Chondrocyte (in vitro differentiated cells): ENCODE measurements at regions not wholly inside any gene's neighbourhood (a gene's known extent, or its start where the extent isn't known, plus 50 kb on each side); places are given as distances from the start of the nearest gene placed in this dataset.

ENCODE experiments used
- DNase-seq: peaks from one replicate; pipeline ENCODE4 v3.0.0; 2021; ENCODE audit warnings: mixed read lengths, low spot score
- H3K27ac Mint-ChIP-seq: one replicate; pipeline ENCODE4 v1.8.0; 2021; ENCODE audit warnings: mild to moderate bottlenecking, moderate library complexity, mixed read lengths; ENCODE audit not compliant: unreplicated experiment
- H3K27me3 Mint-ChIP-seq: 2 replicates; pipeline ENCODE4 v1.8.0; 2021; ENCODE audit warnings: low read depth, mixed read lengths
- H3K36me3 Mint-ChIP-seq: 2 replicates; pipeline ENCODE4 v1.8.0; 2021; ENCODE audit warnings: low read depth, mixed read lengths
- H3K4me1 Mint-ChIP-seq: 2 replicates; pipeline ENCODE4 v1.8.0; 2021; ENCODE audit warnings: low read depth, mild to moderate bottlenecking, mixed read lengths
- H3K4me3 Mint-ChIP-seq: one replicate; pipeline ENCODE4 v1.8.0; 2021; ENCODE audit warnings: mild to moderate bottlenecking, moderate library complexity, mixed read lengths; ENCODE audit not compliant: unreplicated experiment
- H3K9me3 Mint-ChIP-seq: 2 replicates; pipeline ENCODE4 v1.8.0; 2021; ENCODE audit warnings: low read depth, mixed read lengths
- TF ChIP-seq, protein P1 (sequence below): fragments of 200-600 bp; sonication (generic); IDR thresholded peaks from 2 replicates; pipeline ENCODE4 v1.5.0; 2021; ENCODE audit warnings: antibody characterized with exemption, mild to moderate bottlenecking, moderate library complexity

DNA sequence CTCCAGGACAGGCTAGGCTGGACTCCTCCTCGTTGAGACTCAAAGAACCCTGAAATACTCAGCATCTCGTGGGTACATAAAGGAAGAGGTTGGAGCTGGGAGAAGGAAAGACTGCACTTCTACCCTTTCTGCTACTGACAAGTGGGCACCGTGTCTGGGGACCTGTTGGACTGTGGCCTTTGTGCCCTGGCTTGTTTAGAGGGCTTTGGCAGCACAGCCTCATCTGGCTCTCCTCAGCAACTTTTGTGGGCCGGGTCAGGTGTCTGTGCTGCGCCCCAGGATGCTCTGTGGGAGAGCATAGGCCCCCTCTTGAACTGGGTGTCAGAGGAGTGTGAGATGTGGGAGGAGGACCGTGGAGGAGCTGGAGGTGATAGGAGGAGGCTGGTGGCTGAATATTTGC is 142.4 kb downstream of the FCRL5 start:
- H3K36me3 Mint-ChIP-seq, result no peaks in the 10 kb centered on the region
- TF ChIP-seq, protein P1, sequence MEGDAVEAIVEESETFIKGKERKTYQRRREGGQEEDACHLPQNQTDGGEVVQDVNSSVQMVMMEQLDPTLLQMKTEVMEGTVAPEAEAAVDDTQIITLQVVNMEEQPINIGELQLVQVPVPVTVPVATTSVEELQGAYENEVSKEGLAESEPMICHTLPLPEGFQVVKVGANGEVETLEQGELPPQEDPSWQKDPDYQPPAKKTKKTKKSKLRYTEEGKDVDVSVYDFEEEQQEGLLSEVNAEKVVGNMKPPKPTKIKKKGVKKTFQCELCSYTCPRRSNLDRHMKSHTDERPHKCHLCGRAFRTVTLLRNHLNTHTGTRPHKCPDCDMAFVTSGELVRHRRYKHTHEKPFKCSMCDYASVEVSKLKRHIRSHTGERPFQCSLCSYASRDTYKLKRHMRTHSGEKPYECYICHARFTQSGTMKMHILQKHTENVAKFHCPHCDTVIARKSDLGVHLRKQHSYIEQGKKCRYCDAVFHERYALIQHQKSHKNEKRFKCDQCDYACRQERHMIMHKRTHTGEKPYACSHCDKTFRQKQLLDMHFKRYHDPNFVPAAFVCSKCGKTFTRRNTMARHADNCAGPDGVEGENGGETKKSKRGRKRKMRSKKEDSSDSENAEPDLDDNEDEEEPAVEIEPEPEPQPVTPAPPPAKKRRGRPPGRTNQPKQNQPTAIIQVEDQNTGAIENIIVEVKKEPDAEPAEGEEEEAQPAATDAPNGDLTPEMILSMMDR, result no peak
- H3K4me3 Mint-ChIP-seq, result no peak overlapping the region
- H3K9me3 Mint-ChIP-seq, result no peaks in the 10 kb centered on the region
- DNase-seq, result no peak
- H3K27me3 Mint-ChIP-seq, result peaks cover 8% of the 10 kb centered on the region
- H3K4me1 Mint-ChIP-seq, result no peaks in the 10 kb centered on the region
- H3K27ac Mint-ChIP-seq, result no peak overlapping the region

DNA sequence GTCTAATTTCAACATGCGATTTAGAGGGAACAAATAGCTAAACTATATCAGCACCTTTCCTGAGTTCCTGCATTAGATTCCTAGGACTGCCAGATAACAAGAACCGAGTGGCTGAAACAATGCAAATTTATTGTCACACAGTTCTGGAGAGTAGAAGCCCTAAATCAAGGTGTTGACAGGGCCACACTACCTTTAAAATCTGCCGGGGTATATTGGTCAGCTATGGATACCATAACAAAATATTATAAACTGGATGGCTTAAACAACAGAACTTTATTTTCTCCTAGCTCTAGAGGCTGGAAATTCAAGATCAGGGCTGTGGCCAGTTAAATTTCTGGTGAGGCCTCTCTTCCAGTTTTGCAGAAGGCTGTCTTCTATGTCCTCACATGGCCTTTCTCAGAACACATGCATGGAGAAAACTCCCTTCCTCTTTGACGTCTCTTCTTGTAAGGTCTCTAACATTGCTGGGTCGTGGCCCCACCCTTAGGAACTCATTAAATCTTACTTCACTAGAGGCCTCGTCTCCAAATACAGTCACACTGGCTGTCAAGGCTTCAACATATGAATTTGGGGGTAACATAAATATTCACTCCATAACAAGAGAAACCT is 144.3 kb downstream of the FCRL5 start:
- H3K4me3 Mint-ChIP-seq, result no peak overlapping the region
- no peaks in the 10 kb centered on the region for H3K9me3 Mint-ChIP-seq
- H3K27ac Mint-ChIP-seq, result no peak overlapping the region
- no peak for DNase-seq
- peaks cover 7% of the 10 kb centered on the region for H3K27me3 Mint-ChIP-seq
- H3K4me1 Mint-ChIP-seq, result no peaks in the 10 kb centered on the region
- no peaks in the 10 kb centered on the region for H3K36me3 Mint-ChIP-seq
- TF ChIP-seq, protein P1, result no peak

DNA sequence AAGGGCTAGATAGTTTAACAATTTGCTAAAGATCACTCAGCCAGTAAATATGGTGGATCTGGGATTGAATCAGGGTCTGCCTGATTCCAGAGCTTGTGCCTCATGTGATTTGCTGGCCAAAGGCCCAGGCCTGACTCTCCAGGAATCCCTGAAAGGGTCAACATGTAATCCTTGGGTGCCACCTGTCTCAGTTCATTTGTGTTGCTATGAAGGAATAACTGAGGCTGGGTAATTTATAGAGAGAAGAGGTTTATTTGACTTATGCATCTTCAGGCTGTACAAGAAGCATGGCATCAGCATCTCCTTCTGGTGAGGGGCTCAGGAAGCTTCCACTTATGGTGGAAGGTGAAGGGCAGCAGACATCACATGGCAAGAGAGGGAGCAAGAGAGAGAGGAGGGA is 144.9 kb downstream of the FCRL5 start:
- H3K27me3 Mint-ChIP-seq, result peaks cover 7% of the 10 kb centered on the region
- no peaks in the 10 kb centered on the region for H3K36me3 Mint-ChIP-seq
- no peaks in the 10 kb centered on the region for H3K4me1 Mint-ChIP-seq
- no peak for DNase-seq
- TF ChIP-seq, protein P1, result no peak
- H3K4me3 Mint-ChIP-seq, result no peak overlapping the region
- no peak overlapping the region for H3K27ac Mint-ChIP-seq
- H3K9me3 Mint-ChIP-seq, result no peaks in the 10 kb centered on the region

DNA sequence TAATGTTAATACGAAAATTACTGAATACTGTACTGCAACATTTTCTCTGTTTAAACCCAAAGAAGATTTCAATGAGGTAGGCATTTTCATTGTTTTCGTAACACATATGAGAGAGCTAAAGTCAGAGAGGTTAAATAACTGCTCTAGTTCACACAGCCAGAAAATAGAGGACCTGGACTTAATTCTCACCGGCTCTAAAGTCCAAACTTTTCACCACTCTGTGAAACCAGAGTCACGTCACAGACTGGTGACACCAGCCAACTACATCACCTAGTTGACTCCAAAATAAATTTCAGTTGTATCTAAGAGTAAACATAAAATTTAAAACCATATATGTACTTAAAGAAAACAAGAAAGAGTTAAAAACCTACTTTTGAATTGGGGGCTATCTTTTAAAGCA is 146.7 kb downstream of the FCRL5 start:
- H3K36me3 Mint-ChIP-seq, result no peaks in the 10 kb centered on the region
- no peak for DNase-seq
- H3K4me3 Mint-ChIP-seq, result no peak overlapping the region
- TF ChIP-seq, protein P1, result no peak
- no peaks in the 10 kb centered on the region for H3K9me3 Mint-ChIP-seq
- peaks cover 6% of the 10 kb centered on the region for H3K27me3 Mint-ChIP-seq
- no peaks in the 10 kb centered on the region for H3K4me1 Mint-ChIP-seq
- no peak overlapping the region for H3K27ac Mint-ChIP-seq

DNA sequence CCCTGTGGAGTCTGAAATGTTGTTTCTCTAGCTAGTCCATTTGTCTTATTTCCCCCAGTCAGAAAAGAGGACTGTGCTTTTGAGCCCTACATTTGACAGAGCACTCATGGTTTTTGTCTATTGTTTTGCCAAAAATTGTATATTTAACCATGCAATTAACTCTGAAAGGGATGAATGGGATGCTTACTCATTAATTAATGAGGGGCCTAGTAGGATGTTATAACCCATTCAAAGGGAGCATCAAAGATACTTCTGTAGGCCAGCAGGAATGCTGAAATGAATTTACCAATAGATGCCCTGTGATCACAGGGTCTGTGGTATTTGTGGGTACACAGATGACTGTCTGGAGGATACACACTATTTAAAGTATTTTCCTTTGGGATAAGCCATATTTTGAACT is 147.7 kb downstream of the FCRL5 start:
- no peak for DNase-seq
- Mint-ChIP-seq H3K4me3 (no peak overlapping the region), H3K4me1 (no peaks in the 10 kb centered on the region), H3K27me3 (peaks cover 6% of the 10 kb centered on the region), H3K27ac (no peak overlapping the region), H3K36me3 (no peaks in the 10 kb centered on the region), H3K9me3 (no peaks in the 10 kb centered on the region)
- TF ChIP-seq, protein P1, result no peak
